ENCODE measurements at regions not wholly inside any gene's neighbourhood (a gene's known extent, or its start where the extent isn't known, plus 50 kb on each side); places are given as distances from the start of the nearest gene placed in this dataset.
"Not testable (repeated sequence)": the region's sequence is repeated elsewhere in the genome, so short reads cannot be mapped to it uniquely, and the experiment has no call there.

DNA sequence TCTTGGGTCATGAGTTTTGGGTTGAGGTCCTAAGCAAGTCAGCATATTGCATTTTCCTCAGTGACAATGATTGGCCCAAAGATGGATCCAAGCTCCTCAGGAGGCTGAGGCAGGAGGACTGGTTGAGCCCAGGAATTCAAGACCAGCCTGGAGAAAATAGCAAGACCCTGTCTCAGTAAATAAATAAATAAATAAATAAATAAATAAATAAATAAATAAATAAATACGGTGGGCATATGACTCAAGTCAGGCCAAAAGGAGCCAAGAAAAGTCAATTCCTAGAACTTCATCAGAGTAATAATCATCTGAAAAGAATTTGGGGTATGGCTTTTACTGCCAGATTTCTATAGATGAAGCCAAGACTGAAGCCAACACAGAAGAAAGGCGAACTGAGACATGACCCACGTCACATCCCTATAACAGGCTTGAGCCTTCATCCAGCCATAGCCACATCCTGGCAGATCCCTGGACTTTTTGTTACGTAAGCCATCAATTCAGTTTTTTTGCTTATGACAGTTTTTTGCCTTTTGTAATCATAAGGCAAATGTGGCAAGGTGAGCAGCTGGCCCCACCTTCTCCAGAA, 88.5 kb upstream of the NFASC start:
- no peak for DNase-seq

GRCh38 chr1:204785023-204785422, 85.6 kb upstream of the NFASC start:
- DNase-seq: not testable (repeated sequence)

GRCh38 chr1:204788470-204788869, 82.2 kb upstream of the NFASC start:
- no peak for DNase-seq

DNA sequence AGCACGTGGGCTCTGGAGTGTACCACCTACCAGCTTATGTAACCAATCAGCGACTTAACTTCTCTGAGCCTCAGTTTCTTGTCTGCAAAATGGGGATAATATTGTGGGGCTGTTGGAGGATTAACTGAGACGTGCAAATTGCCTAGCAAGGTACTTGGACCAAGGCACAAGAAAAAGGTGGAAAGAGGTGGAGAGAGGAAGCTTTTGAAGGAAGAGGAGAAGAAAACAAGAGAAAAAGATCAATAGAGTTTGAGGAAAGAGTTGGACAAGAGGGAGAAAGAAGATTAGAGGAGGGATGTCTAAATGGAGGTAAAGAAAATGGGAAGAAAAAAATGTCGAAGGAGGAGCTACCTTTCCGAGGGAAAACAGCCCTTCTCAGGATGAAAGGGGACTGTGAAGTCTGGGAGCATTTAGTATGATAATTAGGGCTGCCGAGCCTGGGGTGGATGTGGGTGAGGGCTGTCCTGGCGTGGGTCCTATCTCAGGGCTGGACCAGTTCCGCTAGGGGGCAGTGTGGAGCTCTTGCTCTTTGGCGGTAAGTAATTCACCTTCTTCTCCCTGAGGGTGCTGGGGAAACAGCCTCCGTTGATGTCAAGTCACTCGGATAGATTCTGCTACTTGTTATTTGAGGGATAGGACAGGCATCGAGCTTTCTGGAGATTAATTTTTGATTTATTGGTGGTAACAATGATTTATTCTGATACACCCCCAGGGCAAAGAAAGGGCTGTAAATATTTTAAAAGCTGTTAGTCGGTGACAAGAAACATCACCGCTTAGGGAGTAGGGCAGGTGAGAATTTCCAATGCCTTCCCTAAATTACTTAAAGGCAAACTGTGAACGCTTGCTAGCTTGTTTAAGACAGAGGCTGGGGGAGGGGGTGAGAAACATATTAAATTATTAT, 79.0 kb upstream of the NFASC start:
- DNase-seq: peak; percentile 45

GRCh38 chr1:204792354-204792692, 78.3 kb upstream of the NFASC start:
- DNase-seq: no peak

- DNase-seq: no peak
These were observed 77.3 kb upstream of the NFASC start for GRCh38 chr1:204793259-204793914.

DNA sequence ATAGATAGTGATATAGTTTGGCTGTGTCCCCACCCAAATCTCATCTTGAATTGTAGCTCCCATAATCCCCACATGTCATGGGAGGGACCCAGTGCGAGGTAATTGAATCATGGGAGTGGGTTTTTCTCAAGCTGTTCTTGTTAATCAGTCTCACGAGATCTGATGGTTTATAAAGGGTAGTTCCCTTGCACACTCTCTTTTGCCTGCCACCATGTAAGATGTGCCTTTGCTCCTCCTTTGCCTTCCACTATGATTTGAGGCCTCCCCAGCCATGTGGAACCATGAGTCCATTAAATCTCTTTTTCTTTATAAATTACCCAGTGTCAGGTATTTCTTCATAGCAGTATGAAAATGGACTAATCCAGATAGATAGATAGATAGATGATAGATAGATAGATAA, 73.8 kb upstream of the NFASC start:
- not testable (repeated sequence) for DNase-seq

DNA sequence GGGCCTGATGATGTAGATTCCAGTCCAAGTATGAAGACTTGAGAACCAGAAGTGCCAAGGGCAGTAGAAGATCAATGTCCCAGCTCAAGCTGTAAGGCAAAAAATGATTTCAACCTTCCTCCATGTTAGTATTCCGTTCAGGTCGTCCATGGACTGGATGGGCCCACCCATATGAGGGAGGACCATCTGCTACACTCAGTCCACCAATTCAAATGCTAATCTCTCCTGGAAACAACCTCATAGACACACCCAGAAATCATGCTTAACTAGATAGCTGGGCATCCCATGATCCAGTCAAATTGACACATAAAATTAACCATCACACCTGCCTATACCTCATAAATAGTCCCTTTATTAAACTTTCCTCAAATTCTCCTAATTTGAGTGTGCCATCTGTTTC, 73.3 kb upstream of the NFASC start:
- no peak for DNase-seq

- no peak for DNase-seq
These were observed 71.0 kb upstream of the NFASC start for GRCh38 chr1:204799630-204800029.

GRCh38 chr1:204801211-204801610, 69.5 kb upstream of the NFASC start:
- no peak for DNase-seq

DNA sequence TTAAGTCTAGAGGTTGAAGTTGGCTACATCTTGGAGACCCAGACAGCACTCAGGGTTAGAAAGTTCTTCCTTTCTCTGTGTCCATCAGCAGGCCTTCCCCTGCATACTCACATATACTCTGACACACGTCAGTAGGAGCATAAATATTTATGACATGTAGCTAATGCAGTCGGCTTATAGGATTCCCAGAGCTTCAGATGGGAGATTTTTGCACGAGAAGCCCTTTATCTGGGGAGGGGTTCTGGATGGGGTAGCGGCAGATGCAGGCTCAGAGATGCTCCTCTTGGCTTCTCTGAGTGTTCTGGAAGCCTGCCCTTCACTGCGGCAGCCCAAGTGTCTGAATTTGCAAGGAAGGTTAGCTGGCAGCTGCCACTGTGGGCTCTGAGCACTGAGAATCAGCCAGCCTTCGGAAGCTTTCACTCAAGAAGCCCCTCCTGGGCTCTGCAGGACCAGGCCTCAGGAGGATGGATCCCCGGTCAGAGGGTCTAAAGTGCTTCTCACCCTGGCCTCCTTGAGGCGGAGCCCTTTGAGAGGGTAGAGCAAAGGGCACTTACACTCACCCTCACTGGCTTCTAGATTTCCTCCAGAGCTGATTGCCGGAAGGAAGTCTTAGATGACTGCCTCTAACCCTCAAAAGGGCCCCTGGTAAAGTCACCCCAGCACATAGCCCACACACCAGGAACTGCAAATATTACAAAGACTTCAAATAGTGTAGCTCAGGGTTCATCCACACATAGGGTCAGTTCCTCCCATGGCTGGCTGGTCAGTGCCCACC, 68.1 kb upstream of the NFASC start:
- DNase-seq: no peak

DNA sequence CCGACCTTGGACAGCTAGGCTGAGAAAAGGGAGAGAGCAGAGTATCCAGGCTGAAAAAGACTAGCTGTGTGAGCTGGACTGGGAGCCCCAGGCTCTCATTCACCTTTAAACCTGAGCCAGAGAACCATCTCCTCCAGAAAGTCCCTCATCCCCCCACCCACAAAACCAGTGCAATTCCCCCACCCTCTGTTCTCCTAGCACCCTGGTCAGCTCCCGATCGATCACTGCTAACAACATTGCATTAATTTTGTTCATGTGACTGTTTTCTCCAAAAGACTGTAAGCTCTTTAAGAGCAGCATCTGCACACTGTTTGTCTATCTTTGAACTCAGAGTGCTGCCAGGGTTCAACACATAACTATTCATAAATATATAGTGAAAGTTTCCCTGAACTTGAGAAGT, 67.1 kb upstream of the NFASC start:
- no peak for DNase-seq

DNA sequence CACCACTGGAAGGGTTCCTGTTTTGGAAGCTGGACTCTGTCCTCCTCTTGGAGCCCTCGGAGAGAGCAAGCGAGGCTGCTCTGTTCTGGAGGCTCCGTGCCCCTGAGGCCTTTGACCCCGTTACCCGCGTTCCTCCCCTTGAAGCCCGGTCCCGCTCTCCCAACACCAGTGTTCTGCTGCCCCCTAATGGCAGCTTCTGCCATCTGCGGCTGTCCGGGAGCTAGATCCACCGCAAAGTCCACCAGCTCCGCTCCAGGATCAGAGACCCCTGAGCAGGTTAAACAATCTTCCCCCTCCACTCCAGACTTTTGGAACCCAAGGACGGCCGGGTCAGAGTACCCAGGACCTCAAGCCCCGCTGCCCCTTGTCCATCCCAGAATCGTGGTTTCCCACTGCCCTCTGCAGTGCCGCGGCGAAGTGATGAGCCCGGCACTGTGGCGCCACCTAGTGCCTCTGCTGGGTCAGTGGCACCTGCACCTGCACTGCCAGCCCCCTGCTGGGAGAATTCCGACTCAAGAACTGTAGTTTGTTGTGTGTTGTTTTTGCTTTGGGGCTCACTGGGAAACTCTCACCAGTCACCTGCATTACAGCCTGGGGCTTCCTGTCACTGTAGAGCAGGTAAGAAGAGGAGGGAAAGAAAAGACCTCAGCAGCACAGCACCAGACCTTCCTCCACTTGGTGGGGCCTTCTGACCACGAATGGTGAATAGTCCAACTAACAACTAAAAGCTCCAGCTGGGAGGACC, 63.5 kb upstream of the NFASC start:
- peak; percentile 78 for DNase-seq

DNA sequence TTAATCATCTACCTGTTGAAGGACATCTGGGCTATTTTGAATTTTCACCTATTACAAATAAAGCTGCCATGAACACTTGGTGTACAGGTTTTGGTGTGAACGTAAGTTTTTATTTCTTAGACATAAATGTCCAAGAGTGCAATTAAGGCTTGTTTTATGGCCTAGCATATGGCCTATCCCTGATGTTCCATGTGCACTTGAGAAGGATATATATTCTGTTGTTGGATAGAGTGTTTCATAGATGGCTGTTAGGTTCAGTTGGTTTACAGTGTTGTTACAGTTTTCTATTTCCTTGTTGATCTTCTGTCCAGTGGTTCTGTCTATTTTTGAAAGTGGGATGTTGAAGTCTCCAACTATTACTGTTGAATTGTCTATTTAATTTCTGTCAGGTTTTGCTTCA, 61.2 kb upstream of the NFASC start:
- DNase-seq: no peak

DNA sequence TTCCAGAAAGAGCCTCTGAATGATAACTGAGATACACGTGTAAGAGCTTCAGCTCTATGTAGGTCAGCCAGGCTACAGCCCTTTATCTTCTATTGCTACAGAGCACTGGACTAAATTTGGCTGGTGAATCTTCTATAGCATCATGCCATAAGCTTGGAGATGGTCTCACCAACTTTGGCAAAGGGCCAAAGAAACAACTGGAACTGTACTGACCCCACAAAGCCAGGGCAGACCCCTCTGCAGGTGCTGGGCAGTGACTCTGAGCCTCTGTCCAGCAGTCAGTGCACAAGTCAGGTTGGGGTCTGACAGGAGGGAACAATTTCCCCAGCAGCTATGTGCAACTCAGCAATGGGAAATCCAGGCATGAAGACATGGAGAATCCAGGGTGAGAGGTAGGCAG, 57.8 kb upstream of the NFASC start:
- DNase-seq: no peak

GRCh38 chr1:204813522-204813921, 57.1 kb upstream of the NFASC start:
- no peak for DNase-seq

DNA sequence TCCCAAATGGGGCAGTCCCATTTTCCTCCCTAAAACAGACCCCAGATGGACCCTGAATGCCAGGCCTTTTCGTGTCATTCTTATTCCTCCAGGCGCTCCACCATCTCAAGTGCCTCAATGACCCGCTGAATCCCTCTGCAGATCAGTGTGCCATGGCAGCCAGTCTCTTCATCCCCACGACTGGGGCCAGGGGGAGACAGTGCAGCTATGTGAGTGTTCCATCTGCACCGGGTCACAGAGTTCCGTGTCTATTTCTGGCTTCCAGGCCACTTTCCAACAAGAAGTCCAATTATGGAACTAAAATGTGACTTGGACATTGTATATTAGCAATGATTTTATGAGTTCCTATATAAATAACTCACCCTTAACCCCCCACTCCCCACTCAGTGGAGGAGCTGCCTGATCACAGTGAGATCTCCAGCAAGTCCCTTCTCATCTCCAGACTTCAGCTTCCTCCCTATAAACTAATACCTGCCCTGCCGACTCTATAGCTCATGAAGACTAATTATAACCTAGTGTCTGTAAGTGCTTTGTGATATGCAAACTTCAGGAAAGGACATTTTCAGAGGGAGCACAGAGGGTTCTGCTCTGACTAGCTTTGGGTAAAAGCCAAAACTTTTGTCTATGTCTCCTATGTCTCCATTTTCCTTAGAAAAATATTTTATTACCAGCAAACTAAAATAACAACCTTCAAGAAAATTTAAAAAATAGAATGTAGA, 56.3 kb upstream of the NFASC start:
- no peak for DNase-seq

DNA sequence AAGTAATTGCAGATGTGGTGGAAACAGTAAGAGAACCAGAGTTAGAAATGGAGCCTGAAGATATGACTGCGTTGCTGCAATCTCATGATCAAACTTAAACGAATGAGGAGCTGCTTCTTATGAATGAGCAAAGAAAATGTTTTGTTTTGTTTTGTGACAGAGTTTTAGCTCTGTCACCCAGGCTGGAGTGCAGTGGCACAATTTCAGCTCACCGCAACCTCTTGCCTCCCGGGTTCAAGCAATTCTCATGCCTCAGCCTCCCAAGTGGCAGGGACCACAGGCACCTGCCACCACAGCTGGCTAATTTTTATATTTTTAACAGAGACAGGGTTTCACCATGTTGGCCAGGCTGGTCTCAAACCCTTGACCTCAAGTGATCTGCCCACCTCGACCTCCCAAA, 53.3 kb upstream of the NFASC start:
- no peak for DNase-seq

DNA sequence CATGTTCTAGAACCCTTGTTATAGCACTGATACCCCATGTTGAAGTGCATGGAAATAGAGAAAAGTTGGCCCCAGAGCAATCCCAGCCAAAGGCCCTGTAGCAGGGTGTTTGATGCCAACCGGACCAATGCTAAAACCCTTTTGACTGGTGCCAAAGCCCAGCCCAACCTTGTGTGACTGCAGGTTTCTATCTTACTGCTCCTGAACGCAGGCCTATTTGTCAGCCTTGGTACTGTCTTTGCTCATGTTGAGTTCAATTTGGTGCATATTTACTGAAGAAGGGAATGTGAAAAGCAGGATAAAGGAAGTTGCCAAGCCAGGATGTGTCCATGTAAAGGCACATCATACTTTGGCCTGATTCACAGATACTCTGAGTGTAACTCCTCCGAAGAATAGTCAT, 51.7 kb upstream of the NFASC start:
- DNase-seq: no peak

DNA sequence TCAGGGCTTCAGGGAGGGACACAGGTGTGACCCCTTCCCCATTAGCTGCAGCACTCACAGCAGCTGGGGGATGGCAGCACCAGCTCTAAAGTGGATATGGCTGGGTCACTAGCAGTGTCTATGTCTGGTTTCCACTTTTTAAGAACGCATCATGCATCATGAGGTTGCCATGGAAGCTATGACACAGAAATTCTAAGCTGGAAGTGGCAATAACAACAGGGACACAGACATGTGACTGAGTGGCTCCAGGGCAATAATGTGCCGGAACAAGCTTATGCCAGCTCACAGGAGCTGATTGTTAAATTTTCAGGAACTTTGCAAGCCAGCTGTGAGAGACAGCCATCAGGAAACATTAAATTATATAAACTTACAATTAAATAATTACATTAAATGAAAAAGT, 51.2 kb upstream of the NFASC start:
- DNase-seq: no peak
